Gastrocnemius medialis (tissue), 4 donors: ENCODE measurements at regions not wholly inside any gene's neighbourhood (a gene's known extent, or its start where the extent isn't known, plus 50 kb on each side); places are given as distances from the start of the nearest gene placed in this dataset.

Experiments
- CTCF ChIP-seq, 5 experiments: fragments of 450-650 bp in 3 of 5; fragments of 200-600 bp in 2 of 5; sonication (generic) in 2 of 5; IDR thresholded peaks in 4 of 5; conservative IDR thresholded peaks in 1 of 5; 1 replicate in 4 of 5; 2 replicates in 1 of 5; pipeline ENCODE4 v1.5.1; 2016 to 2019; ENCODE audit warnings: antibody characterized with exemption in 5 of 5, mild to moderate bottlenecking in 3 of 5, moderate library complexity in 3 of 5
- POLR2A ChIP-seq, 2 donors: fragments of 450-650 bp; IDR thresholded peaks; one replicate each; pipeline ENCODE4 v1.6.1; 2017; ENCODE audit warnings: antibody characterized with exemption in 2 of 2, mild to moderate bottlenecking in 2 of 2, moderate library complexity in 2 of 2

DNA sequence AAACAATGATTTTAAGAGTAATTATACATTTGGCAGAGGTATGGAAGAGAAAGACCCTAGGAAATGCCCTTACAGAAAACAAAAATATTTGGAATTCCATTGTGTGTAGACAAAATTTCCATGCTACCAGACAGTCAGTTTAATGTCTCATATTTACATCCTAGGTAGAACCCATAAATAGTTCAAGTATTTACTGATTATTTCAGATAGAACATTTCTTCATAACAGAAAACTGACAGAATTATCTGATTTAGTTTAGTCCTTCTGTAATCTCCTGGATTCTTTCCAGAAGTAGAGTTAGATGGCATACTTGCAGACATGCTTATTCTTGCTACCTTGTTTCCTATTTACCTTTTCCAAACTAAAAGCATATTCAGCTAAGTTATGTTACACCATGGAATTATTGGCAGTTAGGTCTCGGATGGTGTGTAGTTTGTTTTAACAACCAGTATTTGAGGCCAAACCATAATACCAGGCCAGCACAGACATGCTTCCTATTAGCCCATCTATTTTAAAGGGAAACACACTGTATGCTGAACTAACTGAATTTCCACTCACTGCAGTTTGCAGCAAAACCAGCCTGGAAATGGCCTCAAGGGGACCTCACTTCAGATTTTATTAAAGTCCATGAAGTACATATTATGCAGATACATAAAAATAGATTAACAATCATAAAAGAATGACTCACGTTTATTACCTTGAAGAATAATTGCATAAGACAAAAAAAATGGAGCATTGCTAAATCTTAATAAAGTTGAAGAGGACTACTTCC, 126.6 kb upstream of the LRIG3 start:
- no peak for TF ChIP-seq CTCF (IDR thresholded peaks at IDR 0.05 in 4 of 5, conservative IDR thresholded peaks at IDR 0.05 in 1 of 5)
- no peak for TF ChIP-seq POLR2A (IDR thresholded peaks at IDR 0.05)
